SK-N-SH (cell line): ENCODE measurements at regions not wholly inside any gene's neighbourhood (a gene's known extent, or its start where the extent isn't known, plus 50 kb on each side); places are given as distances from the start of the nearest gene placed in this dataset.

ENCODE experiments used
- CTCF ChIA-PET: fragments of 300-600, 350-600 bp; formaldehyde crosslinking; extraction: SDS; loops from one replicate; lab custom pipeline; 2021; lab: Yijun Ruan, JAX
- POLR2A ChIA-PET: fragments of 350-600 bp; sonication (Branson Sonifier 250); formaldehyde crosslinking; extraction: SDS; loops from one replicate; lab custom pipeline; 2020; ENCODE audit warnings: antibody characterized with exemption, inconsistent platforms; lab: Yijun Ruan, JAX
- DNase-seq: peaks from one replicate; pipeline ENCODE4 v3.0.0; 2012
- H2AFZ ChIP-seq: fragments of 200-600 bp; sonication (generic); 2 replicates; pipeline ENCODE4 v1.8.1; 2016; ENCODE audit warnings: antibody characterized with exemption, mild to moderate bottlenecking, low read depth
- H3F3A ChIP-seq: fragments of 200-600 bp; sonication (generic); replicated peaks from 2 replicates; pipeline ENCODE3; 2016; ENCODE audit warnings: antibody characterized with exemption, mild to moderate bottlenecking; ENCODE audit not compliant: insufficient read depth
- H3K27ac ChIP-seq, 2 experiments: fragments of 200-500 bp in 1 of 2; fragments of 200-600 bp in 1 of 2; sonication (Bioruptor generic) in 1 of 2; sonication (generic), shearing (Covaris generic) in 1 of 2; 2 replicates each; pipeline versions ENCODE4 v1.5.1 to v1.6.1; 2014 to 2016; ENCODE audit warnings: low read depth in 2 of 2, inconsistent platforms in 1 of 2, low read length in 1 of 2, mild to moderate bottlenecking in 1 of 2, mixed read lengths in 1 of 2
- H3K27me3 ChIP-seq: fragments of 200-600 bp; sonication (generic), shearing (Covaris generic); 2 replicates; pipeline ENCODE4 v1.6.1; 2016; ENCODE audit warnings: mixed run types; ENCODE audit not compliant: insufficient read depth
- H3K36me3 ChIP-seq, 2 experiments: fragments of 200-500 bp in 1 of 2; fragments of 200-600 bp in 1 of 2; sonication (Bioruptor generic) in 1 of 2; sonication (generic) in 1 of 2; replicated peaks in 1 of 2; 2 replicates each; pipeline versions ENCODE3 to v1.5.1; 2014 to 2016; ENCODE audit warnings: low read length in 1 of 2, mild to moderate bottlenecking in 1 of 2; ENCODE audit not compliant: insufficient read depth in 2 of 2, control insufficient read depth in 1 of 2
- H3K4me1 ChIP-seq, 2 experiments: fragments of 200-500 bp in 1 of 2; fragments of 200-600 bp in 1 of 2; sonication (Bioruptor generic) in 1 of 2; sonication (generic), shearing (Covaris generic) in 1 of 2; 2 replicates each; pipeline versions ENCODE4 v1.5.1 to v1.6.1; 2014 to 2016; ENCODE audit warnings: low read depth in 1 of 2, low read length in 1 of 2, mixed run types in 1 of 2; ENCODE audit not compliant: insufficient read depth in 2 of 2, control insufficient read depth in 1 of 2
- H3K4me2 ChIP-seq: fragments of 200-600 bp; sonication (generic), shearing (Covaris generic); 2 replicates; pipeline ENCODE4 v1.6.1; 2017; ENCODE audit warnings: mixed run types
- H3K4me3 ChIP-seq, 2 experiments: fragments of 200-500 bp in 1 of 2; fragments of 200-600 bp in 1 of 2; sonication (Bioruptor generic) in 1 of 2; sonication (generic), shearing (Covaris generic) in 1 of 2; 2 replicates each; pipeline versions ENCODE4 v1.5.1 to v1.8.1; 2014 to 2016; ENCODE audit warnings: low read depth in 2 of 2, inconsistent platforms in 1 of 2, low read length in 1 of 2, mild to moderate bottlenecking in 1 of 2, mixed read lengths in 1 of 2, moderate library complexity in 1 of 2
- H3K79me2 ChIP-seq: fragments of 200-600 bp; sonication (generic); 2 replicates; pipeline ENCODE4 v1.8.1; 2017; ENCODE audit warnings: mild to moderate bottlenecking; ENCODE audit not compliant: insufficient read depth
- H3K9ac ChIP-seq: fragments of 200-600 bp; sonication (generic); 2 replicates; pipeline ENCODE4 v1.6.1; 2017; ENCODE audit warnings: mixed run types
- H3K9me2 ChIP-seq: fragments of 200-600 bp; sonication (generic); 2 replicates; pipeline ENCODE4 v1.6.1; 2017; ENCODE audit warnings: mixed run types
- H3K9me3 ChIP-seq: fragments of 200-600 bp; sonication (generic); 2 replicates; pipeline ENCODE4 v1.6.1; 2017; ENCODE audit warnings: mixed run types, mild to moderate bottlenecking, moderate library complexity
- H4K20me1 ChIP-seq: fragments of 200-600 bp; sonication (generic); 2 replicates; pipeline ENCODE4 v1.6.1; 2017; ENCODE audit warnings: mild to moderate bottlenecking, mixed run types; ENCODE audit not compliant: insufficient read depth
- CHD2 ChIP-seq: fragments of 150-350 bp; IDR thresholded peaks from 2 replicates; pipeline ENCODE4 v1.6.1; 2018; ENCODE audit warnings: low read length; ENCODE audit not compliant: partially characterized antibody
- ELF1 ChIP-seq: IDR thresholded peaks from 2 replicates; pipeline ENCODE4 v1.4.0; 2012
- EP300 ChIP-seq, 2 experiments: IDR thresholded peaks; 2 replicates each; pipeline versions ENCODE4 v1.4.0 to v1.6.1; 2012; ENCODE audit warnings: borderline replicate concordance in 1 of 2, low read depth in 1 of 2, low read length in 1 of 2
- EZH2phosphoT487 ChIP-seq: fragments of 200-600 bp; sonication (generic); IDR thresholded peaks from 2 replicates; pipeline ENCODE4 v1.6.1; 2017; ENCODE audit warnings: low read depth, mixed run types, mild to moderate bottlenecking, antibody characterized with exemption, moderate library complexity, borderline replicate concordance
- GATA2 ChIP-seq: sonication (generic); formaldehyde crosslinking; IDR thresholded peaks from 2 replicates; pipeline ENCODE4 v1.5.0; 2020; ENCODE audit warnings: mild to moderate bottlenecking, missing genetic modification reagents
- JUND ChIP-seq: IDR thresholded peaks from 2 replicates; pipeline ENCODE4 v1.4.0; 2012
- MAX ChIP-seq: IDR thresholded peaks from 2 replicates; pipeline ENCODE4 v1.4.0; 2012; ENCODE audit warnings: low read depth
- NRF1 ChIP-seq: IDR thresholded peaks from 2 replicates; pipeline ENCODE4 v1.6.1; 2012; ENCODE audit warnings: low read depth, mild to moderate bottlenecking, low read length
- PBX3 ChIP-seq: IDR thresholded peaks from 2 replicates; pipeline ENCODE4; 2012
- POLR2AphosphoS5 ChIP-seq: IDR thresholded peaks from 2 replicates; pipeline ENCODE4 v1.6.1; 2012; ENCODE audit warnings: low read depth, low read length
- RAD21 ChIP-seq: IDR thresholded peaks from 2 replicates; pipeline ENCODE4 v1.6.1; 2012; ENCODE audit warnings: mild to moderate bottlenecking, low read length
- RCOR1 ChIP-seq: fragments of 150-350 bp; IDR thresholded peaks from 2 replicates; pipeline ENCODE4 v1.6.1; 2017; ENCODE audit warnings: antibody characterized with exemption, low read length
- RXRA ChIP-seq: IDR thresholded peaks from 2 replicates; pipeline ENCODE4 v1.4.0; 2012; ENCODE audit warnings: low read depth, mild to moderate bottlenecking, borderline replicate concordance
- SMC3 ChIP-seq: IDR thresholded peaks from 2 replicates; pipeline ENCODE4 v1.6.1; 2012; ENCODE audit warnings: low read depth, low read length, improper control_type of control experiment
- TEAD4 ChIP-seq: IDR thresholded peaks from 2 replicates; pipeline ENCODE4 v1.4.0; 2012; ENCODE audit warnings: mild to moderate bottlenecking, borderline replicate concordance; ENCODE audit not compliant: insufficient read depth
- USF1 ChIP-seq: IDR thresholded peaks from 2 replicates; pipeline ENCODE4 v1.4.0; 2012; ENCODE audit warnings: low read depth, borderline replicate concordance
- YY1 ChIP-seq: IDR thresholded peaks from 2 replicates; pipeline ENCODE4 v1.4.0; 2012; ENCODE audit warnings: low read depth, mild to moderate bottlenecking
- WGBS: methylation state at CpG from one replicate; pipeline ENCODE4 v1.1.6; 2017; ENCODE audit warnings: low lambda C conversion rate; 5-methylcytosine and 5-hydroxymethylcytosine counted together
- TF ChIP-seq, protein P1 (sequence below): fragments of 200-600 bp; sonication (generic); IDR thresholded peaks from 2 replicates; pipeline ENCODE4 v1.6.1; 2017; ENCODE audit warnings: antibody characterized with exemption, mild to moderate bottlenecking, moderate library complexity
- TF ChIP-seq, protein P2 (sequence below): IDR thresholded peaks from 2 replicates; pipeline ENCODE4 v1.6.1; 2012; ENCODE audit warnings: mild to moderate bottlenecking, low read depth, low read length, moderate library complexity
- TF ChIP-seq, protein P3 (sequence below): fragments of 150-350 bp; IDR thresholded peaks from 2 replicates; pipeline ENCODE4 v1.6.1; 2016; ENCODE audit warnings: mild to moderate bottlenecking, low read depth, low read length

GRCh38 chr16:35492225-35492624, 2032.8 kb downstream of the TP53TG3F start:
- no peaks in the 10 kb centered on the region for H3F3A ChIP-seq
- WGBS: 3% methylated on average over 23 of the region's 28 CpGs
- POLR2A ChIA-PET: interaction anchor here (1.0 to 1.2 kb wide), 3 partner anchors 14 to 61 kb away, joined by 3 to 5 read pairs (median 4); no protein-coding TSS in a partner anchor
- no peaks in the 10 kb centered on the region for H3K27me3 ChIP-seq
- no peaks in the 10 kb centered on the region for H3K9me3 ChIP-seq
- peaks cover 0 to 4% of the 10 kb centered on the region in 2 experiments; a peak in 2 of 4 replicates for H3K4me1 ChIP-seq
- peak overlapping the region; percentile 84 for H3K4me2 ChIP-seq
- TF ChIP-seq EZH2phosphoT487 (no peak), TEAD4 (no peak), JUND (no peak), SMC3 (peak; percentile 68), CHD2 (no peak), RAD21 (peak; percentile 56), MAX (peak; percentile 18; the same call in 1 of the 2 replicates), PBX3 (no peak), YY1 (no peak), ELF1 (no peak)
- TF ChIP-seq, protein P1, sequence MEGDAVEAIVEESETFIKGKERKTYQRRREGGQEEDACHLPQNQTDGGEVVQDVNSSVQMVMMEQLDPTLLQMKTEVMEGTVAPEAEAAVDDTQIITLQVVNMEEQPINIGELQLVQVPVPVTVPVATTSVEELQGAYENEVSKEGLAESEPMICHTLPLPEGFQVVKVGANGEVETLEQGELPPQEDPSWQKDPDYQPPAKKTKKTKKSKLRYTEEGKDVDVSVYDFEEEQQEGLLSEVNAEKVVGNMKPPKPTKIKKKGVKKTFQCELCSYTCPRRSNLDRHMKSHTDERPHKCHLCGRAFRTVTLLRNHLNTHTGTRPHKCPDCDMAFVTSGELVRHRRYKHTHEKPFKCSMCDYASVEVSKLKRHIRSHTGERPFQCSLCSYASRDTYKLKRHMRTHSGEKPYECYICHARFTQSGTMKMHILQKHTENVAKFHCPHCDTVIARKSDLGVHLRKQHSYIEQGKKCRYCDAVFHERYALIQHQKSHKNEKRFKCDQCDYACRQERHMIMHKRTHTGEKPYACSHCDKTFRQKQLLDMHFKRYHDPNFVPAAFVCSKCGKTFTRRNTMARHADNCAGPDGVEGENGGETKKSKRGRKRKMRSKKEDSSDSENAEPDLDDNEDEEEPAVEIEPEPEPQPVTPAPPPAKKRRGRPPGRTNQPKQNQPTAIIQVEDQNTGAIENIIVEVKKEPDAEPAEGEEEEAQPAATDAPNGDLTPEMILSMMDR: peak; percentile 67
- TF ChIP-seq, all 33 proteins: peak for 4
- H3K9me2 ChIP-seq: no peaks in the 10 kb centered on the region
- H2AFZ ChIP-seq: peak overlapping the region; percentile 82
- CTCF ChIA-PET: interaction anchor here (0.6 to 4.1 kb wide), 14 partner anchors 9 to 259 kb away, joined by 3 to 45 read pairs (median 4); no protein-coding TSS in a partner anchor
- no peaks in the 10 kb centered on the region for H3K36me3 ChIP-seq
- no peaks in the 10 kb centered on the region for H4K20me1 ChIP-seq
- no peaks in the 10 kb centered on the region for H3K79me2 ChIP-seq
- no peak overlapping the region for H3K9ac ChIP-seq
- peak overlapping the region; percentile 38 to 62 for H3K4me3 ChIP-seq
- peak; percentile 87 for DNase-seq
- H3K27ac ChIP-seq: no peak overlapping the region; a peak in 1 of 4 replicates

GRCh38 chr16:35497399-35497798, 2038.0 kb downstream of the TP53TG3F start:
- TF ChIP-seq NRF1: no peak
- TF ChIP-seq USF1: no peak
- no peak for TF ChIP-seq EP300 (IDR thresholded peaks at IDR 0.05; ENCODE audit: borderline replicate concordance in 1 of 2, low read depth in 1 of 2, low read length in 1 of 2)
- no peak for TF ChIP-seq ELF1
- TF ChIP-seq, protein P2, sequence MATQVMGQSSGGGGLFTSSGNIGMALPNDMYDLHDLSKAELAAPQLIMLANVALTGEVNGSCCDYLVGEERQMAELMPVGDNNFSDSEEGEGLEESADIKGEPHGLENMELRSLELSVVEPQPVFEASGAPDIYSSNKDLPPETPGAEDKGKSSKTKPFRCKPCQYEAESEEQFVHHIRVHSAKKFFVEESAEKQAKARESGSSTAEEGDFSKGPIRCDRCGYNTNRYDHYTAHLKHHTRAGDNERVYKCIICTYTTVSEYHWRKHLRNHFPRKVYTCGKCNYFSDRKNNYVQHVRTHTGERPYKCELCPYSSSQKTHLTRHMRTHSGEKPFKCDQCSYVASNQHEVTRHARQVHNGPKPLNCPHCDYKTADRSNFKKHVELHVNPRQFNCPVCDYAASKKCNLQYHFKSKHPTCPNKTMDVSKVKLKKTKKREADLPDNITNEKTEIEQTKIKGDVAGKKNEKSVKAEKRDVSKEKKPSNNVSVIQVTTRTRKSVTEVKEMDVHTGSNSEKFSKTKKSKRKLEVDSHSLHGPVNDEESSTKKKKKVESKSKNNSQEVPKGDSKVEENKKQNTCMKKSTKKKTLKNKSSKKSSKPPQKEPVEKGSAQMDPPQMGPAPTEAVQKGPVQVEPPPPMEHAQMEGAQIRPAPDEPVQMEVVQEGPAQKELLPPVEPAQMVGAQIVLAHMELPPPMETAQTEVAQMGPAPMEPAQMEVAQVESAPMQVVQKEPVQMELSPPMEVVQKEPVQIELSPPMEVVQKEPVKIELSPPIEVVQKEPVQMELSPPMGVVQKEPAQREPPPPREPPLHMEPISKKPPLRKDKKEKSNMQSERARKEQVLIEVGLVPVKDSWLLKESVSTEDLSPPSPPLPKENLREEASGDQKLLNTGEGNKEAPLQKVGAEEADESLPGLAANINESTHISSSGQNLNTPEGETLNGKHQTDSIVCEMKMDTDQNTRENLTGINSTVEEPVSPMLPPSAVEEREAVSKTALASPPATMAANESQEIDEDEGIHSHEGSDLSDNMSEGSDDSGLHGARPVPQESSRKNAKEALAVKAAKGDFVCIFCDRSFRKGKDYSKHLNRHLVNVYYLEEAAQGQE: no peak
- TF ChIP-seq YY1: no peak
- TF ChIP-seq, protein P3, sequence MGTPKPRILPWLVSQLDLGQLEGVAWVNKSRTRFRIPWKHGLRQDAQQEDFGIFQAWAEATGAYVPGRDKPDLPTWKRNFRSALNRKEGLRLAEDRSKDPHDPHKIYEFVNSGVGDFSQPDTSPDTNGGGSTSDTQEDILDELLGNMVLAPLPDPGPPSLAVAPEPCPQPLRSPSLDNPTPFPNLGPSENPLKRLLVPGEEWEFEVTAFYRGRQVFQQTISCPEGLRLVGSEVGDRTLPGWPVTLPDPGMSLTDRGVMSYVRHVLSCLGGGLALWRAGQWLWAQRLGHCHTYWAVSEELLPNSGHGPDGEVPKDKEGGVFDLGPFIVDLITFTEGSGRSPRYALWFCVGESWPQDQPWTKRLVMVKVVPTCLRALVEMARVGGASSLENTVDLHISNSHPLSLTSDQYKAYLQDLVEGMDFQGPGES: no peak
- no peak for TF ChIP-seq RXRA
- no peak for TF ChIP-seq RCOR1
- TF ChIP-seq POLR2AphosphoS5: no peak
- no peak for TF ChIP-seq GATA2 (CRISPR knock-in tag)
- TF ChIP-seq JUND: no peak
- no peak for TF ChIP-seq EZH2phosphoT487
- no peaks in the 10 kb centered on the region for H3K9me2 ChIP-seq
- H3K27ac ChIP-seq: no peak overlapping the region
- H3K36me3 ChIP-seq: no peaks in the 10 kb centered on the region
- no peak overlapping the region for H2AFZ ChIP-seq
- H3K9ac ChIP-seq: no peak overlapping the region
- no peak for DNase-seq
- H3K4me2 ChIP-seq: no peak overlapping the region
- CTCF ChIA-PET: no interaction called here
- peaks cover 8% of the 10 kb centered on the region; the same call in 1 of the 2 replicates for H3K27me3 ChIP-seq
- 21% methylated on average over 1 of the region's 1 CpG for WGBS
- H3K4me1 ChIP-seq: peaks cover 0 to under 1% of the 10 kb centered on the region in 2 experiments; a peak in 1 of 4 replicates
- H3K79me2 ChIP-seq: no peaks in the 10 kb centered on the region
- H3K9me3 ChIP-seq: no peaks in the 10 kb centered on the region
- no peaks in the 10 kb centered on the region for H3F3A ChIP-seq
- no peak overlapping the region for H3K4me3 ChIP-seq
- H4K20me1 ChIP-seq: no peaks in the 10 kb centered on the region
- POLR2A ChIA-PET: no interaction called here
